Tibial nerve (tissue), 3 donors: ENCODE measurements at regions not wholly inside any gene's neighbourhood (a gene's known extent, or its start where the extent isn't known, plus 50 kb on each side); places are given as distances from the start of the nearest gene placed in this dataset.

Experiments used
- POLR2A ChIP-seq, 2 donors: fragments of 450-650 bp; IDR thresholded peaks; one replicate each; pipeline ENCODE4 v1.6.1; 2017; ENCODE audit warnings: antibody characterized with exemption in 2 of 2, mild to moderate bottlenecking in 2 of 2, moderate library complexity in 2 of 2
- TF ChIP-seq, protein P1 (sequence below), 5 experiments: fragments of 200-600 bp in 3 of 5; fragments of 450-650 bp in 2 of 5; sonication (generic) in 3 of 5; IDR thresholded peaks; one replicate each; pipeline ENCODE4 v1.5.1; 2016 to 2019; ENCODE audit warnings: antibody characterized with exemption in 5 of 5, mild to moderate bottlenecking in 3 of 5, moderate library complexity in 2 of 5

DNA sequence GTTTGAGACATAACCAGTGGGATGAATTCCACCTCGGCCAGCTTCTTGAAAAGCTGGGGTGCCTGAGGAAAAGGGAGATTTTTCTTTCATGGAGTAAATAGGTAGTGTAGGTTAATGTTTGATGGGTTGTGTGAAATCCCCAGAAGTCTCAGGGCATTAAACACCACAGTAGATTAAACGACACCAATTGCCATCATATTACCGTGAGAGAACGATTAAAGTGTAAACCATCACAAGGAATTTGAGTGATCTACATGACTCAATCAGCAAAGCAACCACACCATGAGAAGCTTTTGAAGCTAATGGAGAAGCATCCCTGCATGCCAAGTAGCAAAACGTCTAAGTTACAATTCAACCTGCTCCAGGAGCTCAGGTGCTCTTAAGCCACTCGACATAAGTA is 322.5 kb upstream of the GATB start:
- TF ChIP-seq, protein P1, sequence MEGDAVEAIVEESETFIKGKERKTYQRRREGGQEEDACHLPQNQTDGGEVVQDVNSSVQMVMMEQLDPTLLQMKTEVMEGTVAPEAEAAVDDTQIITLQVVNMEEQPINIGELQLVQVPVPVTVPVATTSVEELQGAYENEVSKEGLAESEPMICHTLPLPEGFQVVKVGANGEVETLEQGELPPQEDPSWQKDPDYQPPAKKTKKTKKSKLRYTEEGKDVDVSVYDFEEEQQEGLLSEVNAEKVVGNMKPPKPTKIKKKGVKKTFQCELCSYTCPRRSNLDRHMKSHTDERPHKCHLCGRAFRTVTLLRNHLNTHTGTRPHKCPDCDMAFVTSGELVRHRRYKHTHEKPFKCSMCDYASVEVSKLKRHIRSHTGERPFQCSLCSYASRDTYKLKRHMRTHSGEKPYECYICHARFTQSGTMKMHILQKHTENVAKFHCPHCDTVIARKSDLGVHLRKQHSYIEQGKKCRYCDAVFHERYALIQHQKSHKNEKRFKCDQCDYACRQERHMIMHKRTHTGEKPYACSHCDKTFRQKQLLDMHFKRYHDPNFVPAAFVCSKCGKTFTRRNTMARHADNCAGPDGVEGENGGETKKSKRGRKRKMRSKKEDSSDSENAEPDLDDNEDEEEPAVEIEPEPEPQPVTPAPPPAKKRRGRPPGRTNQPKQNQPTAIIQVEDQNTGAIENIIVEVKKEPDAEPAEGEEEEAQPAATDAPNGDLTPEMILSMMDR (IDR thresholded peaks at IDR 0.05): no peak
- TF ChIP-seq POLR2A (IDR thresholded peaks at IDR 0.05): no peak
